IMR-90 (cell line): ENCODE measurements at regions not wholly inside any gene's neighbourhood (a gene's known extent, or its start where the extent isn't known, plus 50 kb on each side); places are given as distances from the start of the nearest gene placed in this dataset.

Experiments
- ATAC-seq: fragments of 200-7000 bp; cut with Tn5 transposase; 2 replicates; pipeline ENCODE4 v1.9.1; 2020; ENCODE audit warnings: low read depth, mild to moderate bottlenecking, moderate library complexity
- BruUV-seq: library from RNA; stranded (reverse); fragments of 400-500 nt; replicated peaks from 2 replicates; lab custom pipeline; 2021; lab: Mats Ljungman, UMichigan
- CTCF ChIA-PET: fragments of 300-600 bp; formaldehyde crosslinking; extraction: SDS; loops from one replicate; lab custom pipeline; 2021; ENCODE audit warnings: antibody characterized with exemption; lab: Yijun Ruan, JAX
- POLR2A ChIA-PET: fragments of 300-600 bp; sonication (Branson Sonifier 250); formaldehyde crosslinking; loops from one replicate; lab custom pipeline; 2022; ENCODE audit warnings: antibody characterized with exemption; ENCODE audit not compliant: unreplicated experiment; lab: Charles Lee
- DNase-seq: peaks from one replicate; pipeline ENCODE4 v3.0.0; 2013
- H2AFZ ChIP-seq: replicated peaks from 2 replicates; pipeline ENCODE3; 2013; ENCODE audit warnings: low read length, mild to moderate bottlenecking; ENCODE audit not compliant: poor library complexity
- H2AK5ac ChIP-seq: 2 replicates; pipeline ENCODE4 v1.6.1; 2013; ENCODE audit warnings: low read depth, low read length, inconsistent platforms
- H2AK9ac ChIP-seq: replicated peaks from 2 replicates; pipeline ENCODE3; 2013; ENCODE audit warnings: mild to moderate bottlenecking, low read depth, low read length, moderate library complexity; ENCODE audit not compliant: poor library complexity
- H2BK120ac ChIP-seq: 2 replicates; pipeline ENCODE4 v1.6.1; 2013; ENCODE audit warnings: low read depth, low read length, inconsistent platforms
- H2BK15ac ChIP-seq: 3 replicates; pipeline ENCODE4 v1.6.1; 2013; ENCODE audit warnings: low read depth, low read length, inconsistent platforms
- H2BK20ac ChIP-seq: 2 replicates; pipeline ENCODE4 v1.6.1; 2013; ENCODE audit warnings: low read depth, mild to moderate bottlenecking, inconsistent platforms, low read length, moderate library complexity
- H2BK5ac ChIP-seq: 2 replicates; pipeline ENCODE4 v1.6.1; 2013; ENCODE audit warnings: mild to moderate bottlenecking, low read depth, low read length, inconsistent platforms; ENCODE audit not compliant: poor library complexity, severe bottlenecking
- H3K14ac ChIP-seq: replicated peaks from 2 replicates; pipeline ENCODE4 v1.6.1; 2013; ENCODE audit warnings: low read depth, low read length, inconsistent platforms
- H3K18ac ChIP-seq: 2 replicates; pipeline ENCODE4 v1.6.1; 2013; ENCODE audit warnings: low read depth, low read length, control low read depth
- H3K23ac ChIP-seq: 2 replicates; pipeline ENCODE4 v1.6.1; 2013; ENCODE audit warnings: low read depth, low read length, inconsistent platforms
- H3K27ac ChIP-seq: 2 replicates; pipeline ENCODE4 v1.5.1; 2013; ENCODE audit warnings: mild to moderate bottlenecking, control low read depth, low read length; ENCODE audit not compliant: insufficient read depth
- H3K27me3 ChIP-seq: 2 replicates; pipeline ENCODE4 v1.6.1; 2013; ENCODE audit warnings: low read length; ENCODE audit not compliant: control insufficient read depth, insufficient read depth
- H3K36me3 ChIP-seq: 2 replicates; pipeline ENCODE4 v1.6.1; 2013; ENCODE audit warnings: low read length, mixed read lengths; ENCODE audit not compliant: control insufficient read depth, insufficient read depth
- H3K4ac ChIP-seq: 2 replicates; pipeline ENCODE4 v1.6.1; 2013; ENCODE audit warnings: low read depth, low read length, inconsistent platforms
- H3K4me1 ChIP-seq: 2 replicates; pipeline ENCODE4 v1.6.1; 2013; ENCODE audit warnings: low read length, mixed read lengths; ENCODE audit not compliant: control insufficient read depth, insufficient read depth
- H3K4me2 ChIP-seq: 2 replicates; pipeline ENCODE4 v1.6.1; 2013; ENCODE audit warnings: low read depth, mild to moderate bottlenecking, control low read depth, low read length, moderate library complexity
- H3K4me3 ChIP-seq: 2 replicates; pipeline ENCODE4 v1.5.1; 2013; ENCODE audit warnings: low read depth, mild to moderate bottlenecking, control low read depth, low read length, moderate library complexity; ENCODE audit not compliant: insufficient read depth
- H3K56ac ChIP-seq: 2 replicates; pipeline ENCODE4 v1.6.1; 2013; ENCODE audit warnings: low read length, inconsistent platforms; ENCODE audit not compliant: insufficient read depth; ENCODE audit errors: extremely low read depth
- H3K79me1 ChIP-seq, 2 experiments: 2 replicates each; pipeline ENCODE4 v1.6.1; 2013; ENCODE audit warnings: low read length in 2 of 2, inconsistent platforms in 1 of 2, low read depth in 1 of 2
- H3K9ac ChIP-seq: 2 replicates; pipeline ENCODE4 v1.6.1; 2013; ENCODE audit warnings: low read depth, low read length, control low read depth
- H3K9me1 ChIP-seq: 2 replicates; pipeline ENCODE4 v1.6.1; 2013; ENCODE audit warnings: low read length, inconsistent platforms; ENCODE audit not compliant: insufficient read depth
- H3K9me3 ChIP-seq: 2 replicates; pipeline ENCODE4 v1.6.1; 2013; ENCODE audit warnings: low read length; ENCODE audit not compliant: control insufficient read depth, insufficient read depth
- H4K20me1 ChIP-seq: 2 replicates; pipeline ENCODE4 v1.6.1; 2013; ENCODE audit warnings: low read length, inconsistent platforms; ENCODE audit not compliant: insufficient read depth
- H4K5ac ChIP-seq: 2 replicates; pipeline ENCODE4 v1.6.1; 2013; ENCODE audit warnings: mild to moderate bottlenecking, low read depth, low read length, control low read depth
- H4K8ac ChIP-seq, 2 experiments: 2 replicates each; pipeline ENCODE4 v1.6.1; 2013; ENCODE audit warnings: low read depth in 2 of 2, low read length in 2 of 2, control low read depth in 1 of 2, inconsistent platforms in 1 of 2
- H4K91ac ChIP-seq: 2 replicates; pipeline ENCODE4 v1.6.1; 2013; ENCODE audit warnings: low read depth, low read length, inconsistent platforms; ENCODE audit not compliant: insufficient read depth
- CHD1 ChIP-seq: IDR thresholded peaks from 2 replicates; pipeline ENCODE4 v1.6.1; 2012; ENCODE audit warnings: low read depth, low read length, improper control_type of control experiment
- SMC3 ChIP-seq: fragments of 150-350 bp; IDR thresholded peaks from 2 replicates; pipeline ENCODE4 v1.6.1; 2016; ENCODE audit warnings: low read depth, mild to moderate bottlenecking, antibody characterized with exemption, low read length, moderate library complexity
- WGBS, 2 experiments: methylation state at CpG; one replicate each; pipeline versions ENCODE4 v1.1.5 to v1.1.7; 2013; ENCODE audit warnings: missing lambda C conversion rate in 2 of 2; ENCODE audit not compliant: insufficient read length in 1 of 2; ENCODE audit errors: extremely low coverage in 2 of 2; 5-methylcytosine and 5-hydroxymethylcytosine counted together
- dilution Hi-C: fragments of 300-500 bp; cut with HindIII; formaldehyde crosslinking; loops from one replicate; pipeline ENCODE4 v1.14.3; 2018; ENCODE audit warnings: low sequenced_read_pairs; ENCODE audit not compliant: unreplicated experiment
- in situ Hi-C: fragments of 300-500 bp; cut with MboI; formaldehyde crosslinking; loops from 3 replicates; pipeline ENCODE4 v1.14.3; 2019; ENCODE audit warnings: low sequenced_read_pairs, inconsistent platforms, mixed read lengths
- intact Hi-C: fragments of 100-400 bp; cut with micrococcal nuclease; formaldehyde crosslinking; loops from 2 replicates; pipeline ENCODE4 v1.10.0; 2022

GRCh38 chr1:76023669-76024435 is 50.7 kb upstream of the ST6GALNAC3 start:
- peak overlapping the region; percentile 70; the same call in 1 of the 2 replicates for H3K18ac ChIP-seq
- no peak overlapping the region for H2BK15ac ChIP-seq
- H3K79me1 ChIP-seq, result no peaks in the 10 kb centered on the region
- no peaks in the 10 kb centered on the region for H3K9me3 ChIP-seq
- H3K4me3 ChIP-seq, result no peak overlapping the region
- ChIA-PET CTCF (interaction anchor here (1.1 kb wide), 1 partner anchor 57 kb away, joined by 4 read pairs; no protein-coding TSS in a partner anchor), POLR2A (no interaction called here)
- intact Hi-C loops, result loop anchor here (1.0 kb wide), 1 partner anchor 18 kb away; no protein-coding TSS in a partner anchor
- no peaks in the 10 kb centered on the region for H3K9me1 ChIP-seq
- H3K4ac ChIP-seq, result no peak overlapping the region
- H4K8ac ChIP-seq, result no peak overlapping the region
- H3K4me1 ChIP-seq, result peaks cover 7% of the 10 kb centered on the region; the same call in 1 of the 2 replicates
- no peak overlapping the region for H3K9ac ChIP-seq
- WGBS, 2 experiments, result no CpG with 5 or more reads among the region's 1 CpG
- TF ChIP-seq CHD1 (no peak), SMC3 (no peak)
- no peak overlapping the region; the same call in 1 of the 2 replicates for H3K14ac ChIP-seq
- no TSS peak for BruUV-seq
- no peak overlapping the region for H3K27ac ChIP-seq
- ATAC-seq (peak; percentile 52), DNase-seq (peak; percentile 11)
- no peak overlapping the region for H4K5ac ChIP-seq
- no peak overlapping the region for H3K56ac ChIP-seq
- H3K23ac ChIP-seq, result peak overlapping the region; percentile 28; the same call in 1 of the 2 replicates
- peak overlapping the region; percentile 48; the same call in 1 of the 2 replicates for H2BK120ac ChIP-seq
- no peak overlapping the region for H2AFZ ChIP-seq
- no peak overlapping the region; the same call in 1 of the 2 replicates for H2AK5ac ChIP-seq
- no peaks in the 10 kb centered on the region for H3K27me3 ChIP-seq
- in situ Hi-C loops, result no loop called here
- H2AK9ac ChIP-seq, result no peak overlapping the region
- no peak overlapping the region for H2BK5ac ChIP-seq
- dilution Hi-C loops, result no loop called here
- peak overlapping the region; percentile 35; the same call in 1 of the 2 replicates for H3K4me2 ChIP-seq
- peak overlapping the region; percentile 49; the same call in 1 of the 2 replicates for H2BK20ac ChIP-seq
- no peaks in the 10 kb centered on the region for H4K20me1 ChIP-seq
- H4K91ac ChIP-seq, result no peak overlapping the region
- H3K36me3 ChIP-seq, result no peaks in the 10 kb centered on the region
